K562 (cell line): ENCODE measurements at regions not wholly inside any gene's neighbourhood (a gene's known extent, or its start where the extent isn't known, plus 50 kb on each side); places are given as distances from the start of the nearest gene placed in this dataset.

Experiments
- ATAC-seq: fragments of 200-7000 bp; cut with Tn5 transposase; 3 replicates; pipeline ENCODE4 v1.9.1; 2020; ENCODE audit warnings: moderate library complexity
- BruUV-seq: library from RNA; stranded (reverse); fragments of 400-500 nt; replicated peaks from 2 replicates; lab custom pipeline; 2021; lab: Mats Ljungman, UMichigan
- CTCF ChIA-PET: fragments of 300-600 bp; formaldehyde crosslinking; extraction: SDS; loops from one replicate; lab custom pipeline; 2021; ENCODE audit warnings: low intra/inter-chr PET ratio; lab: Yijun Ruan, JAX
- POLR2A ChIA-PET: fragments of 300-600, 350-650 bp; sonication (Branson Sonifier 250); formaldehyde crosslinking; extraction: SDS; loops from one replicate; lab custom pipeline; 2021; ENCODE audit warnings: antibody characterized with exemption, inconsistent platforms; lab: Yijun Ruan, JAX
- DNase-seq, 4 experiments: peaks; one replicate each; pipeline versions ENCODE4 v3.0.0 to v3.0.0-alpha.2; 2011 to 2018; ENCODE audit warnings: low spot score in 3 of 4, mixed read lengths in 3 of 4; ENCODE audit errors: extremely low read depth in 1 of 4
- FAIRE-seq: peaks from 2 replicates; lab custom pipeline; 2011; peaks lifted over from hg19 to GRCh38; lab: Jason Lieb, UNC
- H2AFZ ChIP-seq: 2 replicates; pipeline ENCODE4 v1.6.0; 2011; ENCODE audit warnings: low read depth, low read length, control low read depth, inconsistent platforms
- H3K27ac ChIP-seq: fragments of 200-600 bp; 3 replicates; pipeline ENCODE4 v1.8.0; 2011; ENCODE audit warnings: low read depth, mild to moderate bottlenecking, control low read depth, inconsistent platforms, low read length, moderate library complexity, mixed read lengths; ENCODE audit errors: extremely low read depth
- H3K27me3 ChIP-seq, 2 experiments: fragments of 300-600 bp in 1 of 2; 2 replicates in 1 of 2; 3 replicates in 1 of 2; pipeline versions ENCODE4 v1.6.0 to v1.8.0; 2011; ENCODE audit warnings: inconsistent platforms in 2 of 2, low read length in 2 of 2, mild to moderate bottlenecking in 1 of 2, mixed read lengths in 1 of 2, moderate library complexity in 1 of 2; ENCODE audit not compliant: control insufficient read depth in 2 of 2, insufficient read depth in 2 of 2
- H3K36me3 ChIP-seq: fragments of 300-600 bp; 3 replicates; pipeline ENCODE4 v1.8.0; 2011; ENCODE audit warnings: mild to moderate bottlenecking, low read length, inconsistent platforms; ENCODE audit not compliant: control insufficient read depth, insufficient read depth
- H3K4me1 ChIP-seq, 2 experiments: fragments of 200-600 bp in 1 of 2; replicated peaks in 1 of 2; 2 replicates in 1 of 2; 3 replicates in 1 of 2; pipeline versions ENCODE4 v1.5.1 to v1.8.0; 2011; ENCODE audit warnings: inconsistent platforms in 2 of 2, low read length in 2 of 2, mild to moderate bottlenecking in 1 of 2, mixed read lengths in 1 of 2, moderate library complexity in 1 of 2; ENCODE audit not compliant: control insufficient read depth in 2 of 2, insufficient read depth in 2 of 2
- H3K4me2 ChIP-seq: 2 replicates; pipeline ENCODE4 v1.6.1; 2011; ENCODE audit warnings: low read length, control low read depth, inconsistent platforms, mixed read lengths; ENCODE audit not compliant: insufficient read depth
- H3K4me3 ChIP-seq: fragments of 200-600 bp; sonication (generic), shearing (Covaris generic); 2 replicates; pipeline ENCODE4 v1.5.1; 2016; ENCODE audit warnings: control low read depth, inconsistent platforms
- H3K79me2 ChIP-seq: fragments of 200-600 bp; 3 replicates; pipeline ENCODE4 v1.8.0; 2011; ENCODE audit warnings: low read length, inconsistent platforms; ENCODE audit not compliant: control insufficient read depth, insufficient read depth
- H3K9ac ChIP-seq, 2 experiments: 2 replicates each; pipeline versions ENCODE4 v1.6.0 to v1.6.1; 2011; ENCODE audit warnings: low read depth in 2 of 2, low read length in 2 of 2, control low read depth in 1 of 2, inconsistent platforms in 1 of 2, mild to moderate bottlenecking in 1 of 2, mixed read lengths in 1 of 2; ENCODE audit not compliant: insufficient read depth in 1 of 2
- H3K9me1 ChIP-seq: one replicate; pipeline ENCODE4 v1.6.0; 2011; ENCODE audit warnings: inconsistent platforms, mild to moderate bottlenecking, low read length, moderate library complexity; ENCODE audit not compliant: control insufficient read depth, insufficient read depth
- H3K9me3 ChIP-seq: replicated peaks from 2 replicates; pipeline ENCODE4 v1.5.1; 2011; ENCODE audit warnings: low read depth, low read length, inconsistent platforms; ENCODE audit not compliant: control insufficient read depth, insufficient read depth
- H4K20me1 ChIP-seq: replicated peaks from 2 replicates; pipeline ENCODE4 v1.6.1; 2011; ENCODE audit warnings: low read length, inconsistent platforms, mixed read lengths; ENCODE audit not compliant: control insufficient read depth, insufficient read depth
- E2F1 ChIP-seq: sonication (generic); formaldehyde crosslinking; IDR thresholded peaks from 2 replicates; pipeline ENCODE4 v1.8.1; 2023; ENCODE audit warnings: mild to moderate bottlenecking, missing genetic modification reagents, moderate library complexity
- EHMT2 ChIP-seq: fragments of 450-650 bp; IDR thresholded peaks from 2 replicates; pipeline ENCODE4 v1.6.1; 2018; ENCODE audit warnings: antibody characterized with exemption
- ETV1 ChIP-seq: fragments of 450-650 bp; conservative IDR thresholded peaks from 2 replicates; pipeline ENCODE4 v1.6.1; 2016; ENCODE audit warnings: missing genetic modification characterization, control low read depth, low read depth, missing compliant biosample characterization
- EZH2 ChIP-seq: IDR thresholded peaks from 2 replicates; pipeline ENCODE4 v1.6.1; 2012; ENCODE audit warnings: low read depth, mild to moderate bottlenecking, inconsistent platforms, low read length, borderline replicate concordance
- HLTF ChIP-seq: fragments of 450-650 bp; IDR thresholded peaks from 2 replicates; pipeline ENCODE4 v1.6.1; 2016
- KAT7 ChIP-seq: sonication (generic); formaldehyde crosslinking; IDR thresholded peaks from 2 replicates; pipeline ENCODE4 v1.8.0; 2022; ENCODE audit warnings: missing genetic modification reagents, mild to moderate bottlenecking, borderline replicate concordance
- RBFOX2 ChIP-seq: fragments of 200-400 bp; formaldehyde crosslinking; IDR thresholded peaks from 2 replicates; pipeline ENCODE4 v1.6.1; 2017; ENCODE audit warnings: low read depth, mild to moderate bottlenecking, low read length, moderate library complexity
- SOX6 ChIP-seq: fragments of 450-650 bp; IDR thresholded peaks from 2 replicates; pipeline ENCODE4 v1.6.1; 2014; ENCODE audit warnings: mild to moderate bottlenecking
- ZBED1 ChIP-seq: IDR thresholded peaks from 2 replicates; pipeline ENCODE4 v1.6.1; 2014
- ZNF175 ChIP-seq: fragments of 200-800 bp; sonication (Bioruptor generic); IDR thresholded peaks from 2 replicates; pipeline ENCODE4 v1.6.1; 2016; ENCODE audit warnings: low read depth, mild to moderate bottlenecking, missing genetic modification characterization, missing compliant biosample characterization
- ZNF24 ChIP-seq: fragments of 450-650 bp; IDR thresholded peaks from 2 replicates; pipeline ENCODE4 v1.6.1; 2016
- WGBS: fragments of 100-300 bp; shearing (Covaris generic); methylation state at CpG from one replicate; pipeline ENCODE4 v1.1.6; 2016; ENCODE audit warnings: low coverage, mixed read lengths; ENCODE audit not compliant: insufficient coverage; ENCODE audit errors: missing lambda C conversion rate; 5-methylcytosine and 5-hydroxymethylcytosine counted together
- in situ Hi-C: fragments of 300-500 bp; cut with MboI; formaldehyde crosslinking; loops from 4 replicates; pipeline ENCODE4 v1.15.0; 2018; ENCODE audit warnings: inconsistent platforms, mixed read lengths
- intact Hi-C: fragments of 100-400 bp; cut with micrococcal nuclease; formaldehyde crosslinking; loops from 2 replicates; pipeline ENCODE4 v1.14.2; 2022
- TF ChIP-seq, protein P1 (sequence below), 3 experiments: fragments of 200-800 bp in 1 of 3; sonication (Bioruptor generic) in 1 of 3; sonication (generic) in 1 of 3; formaldehyde crosslinking in 1 of 3; IDR thresholded peaks; 2 replicates each; pipeline versions ENCODE4 v1.6.1 to v1.8.0; 2016 to 2022; ENCODE audit warnings: mild to moderate bottlenecking in 2 of 3, missing compliant biosample characterization in 2 of 3, missing genetic modification characterization in 2 of 3, missing genetic modification reagents in 1 of 3

GRCh38 chr15:39250460-39251186 lies 330.3 kb upstream of the THBS1 start:
- WGBS = 2% methylated on average over 4 of the region's 4 CpGs
- TF ChIP-seq ZNF24 (no peak), KAT7 (no peak), ZBED1 (no peak), SOX6 (no peak), ZNF175 (CRISPR knock-in tag) (no peak), EZH2 (no peak), ETV1 (tag) (no peak), EHMT2 (no peak), RBFOX2 (no peak), HLTF (no peak), E2F1 (CRISPR knock-in tag) (no peak)
- TF ChIP-seq, protein P1, sequence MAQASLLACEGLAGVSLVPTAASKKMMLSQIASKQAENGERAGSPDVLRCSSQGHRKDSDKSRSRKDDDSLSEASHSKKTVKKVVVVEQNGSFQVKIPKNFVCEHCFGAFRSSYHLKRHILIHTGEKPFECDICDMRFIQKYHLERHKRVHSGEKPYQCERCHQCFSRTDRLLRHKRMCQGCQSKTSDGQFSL (CRISPR knock-in tag; IDR thresholded peaks at IDR 0.05) = no peak
- TF ChIP-seq, protein P1 (tag; IDR thresholded peaks at IDR 0.05) = no peak

More at GRCh38 chr15:39250460-39251186, 330.3 kb upstream of the THBS1 start:
- Histone ChIP-seq H3K79me2 (no peaks in the 10 kb centered on the region), H3K9ac (no peak overlapping the region), H3K4me2 (no peak overlapping the region), H4K20me1 (no peaks in the 10 kb centered on the region), H2AFZ (no peak overlapping the region), H3K36me3 (no peaks in the 10 kb centered on the region), H3K9me1 (no peaks in the 10 kb centered on the region), H3K4me3 (no peak overlapping the region), H3K4me1 (no peaks in the 10 kb centered on the region), H3K9me3 (no peaks in the 10 kb centered on the region), H3K27me3 (peaks cover 0 to 3% of the 10 kb centered on the region in 2 experiments; a peak in 2 of 5 replicates), H3K27ac (no peak overlapping the region)
- ATAC-seq (no peak), DNase-seq (no peak), FAIRE-seq (no peak)
- in situ Hi-C loops (no loop called here), intact Hi-C loops (no loop called here)
- CTCF ChIA-PET = no interaction called here
- POLR2A ChIA-PET = no interaction called here
- no TSS peak for BruUV-seq
